Neutrophil (primary cell): ENCODE measurements at regions not wholly inside any gene's neighbourhood (a gene's known extent, or its start where the extent isn't known, plus 50 kb on each side); places are given as distances from the start of the nearest gene placed in this dataset.
"Not testable (repeated sequence)": the region's sequence is repeated elsewhere in the genome, so short reads cannot be mapped to it uniquely, and the experiment has no call there.

Source experiments
- H3K27ac ChIP-seq: fragments of 200-600 bp; sonication (generic); 2 replicates; pipeline ENCODE4 v1.5.1; 2016; ENCODE audit warnings: mild to moderate bottlenecking, moderate library complexity
- H3K27me3 ChIP-seq: fragments of 200-600 bp; sonication (generic); 2 replicates; pipeline ENCODE4 v1.6.0; 2016; ENCODE audit warnings: mild to moderate bottlenecking
- H3K36me3 ChIP-seq: fragments of 200-600 bp; sonication (generic); 2 replicates; pipeline ENCODE4 v1.5.1; 2017
- H3K4me1 ChIP-seq, 2 experiments: fragments of 200-600 bp in 1 of 2; sonication (generic) in 1 of 2; 1 replicate in 1 of 2; 2 replicates in 1 of 2; pipeline versions ENCODE4 v1.5.1 to v1.6.1; 2013 to 2016; ENCODE audit warnings: low read depth in 1 of 2, low read length in 1 of 2, mild to moderate bottlenecking in 1 of 2, moderate library complexity in 1 of 2; ENCODE audit not compliant: control insufficient read depth in 1 of 2, insufficient read depth in 1 of 2
- H3K4me3 ChIP-seq, 2 experiments: fragments of 200-600 bp in 1 of 2; sonication (generic) in 1 of 2; 1 replicate in 1 of 2; 2 replicates in 1 of 2; pipeline ENCODE4 v1.5.1; 2013 to 2016; ENCODE audit warnings: low read depth in 1 of 2, low read length in 1 of 2, mild to moderate bottlenecking in 1 of 2, moderate library complexity in 1 of 2
- H3K9me3 ChIP-seq: fragments of 200-600 bp; sonication (generic); 2 replicates; pipeline ENCODE4 v1.5.1; 2016
- CTCF ChIP-seq: fragments of 200-600 bp; sonication (generic); IDR thresholded peaks from 2 replicates; pipeline ENCODE4 v1.5.1; 2016; ENCODE audit warnings: antibody characterized with exemption

GRCh38 chr14:106347890-106348755, 821.7 kb downstream of the TMEM121 start:
- TF ChIP-seq CTCF = no peak
- H3K4me1 ChIP-seq = no peaks in the 10 kb centered on the region
- no peak overlapping the region for H3K27ac ChIP-seq
- peaks cover 7% of the 10 kb centered on the region for H3K27me3 ChIP-seq
- H3K36me3 ChIP-seq = no peaks in the 10 kb centered on the region
- no peaks in the 10 kb centered on the region for H3K9me3 ChIP-seq
- H3K4me3 ChIP-seq = no peak overlapping the region

GRCh38 chr14:106348873-106349540, 822.6 kb downstream of the TMEM121 start:
- H3K27ac ChIP-seq, H3K36me3 ChIP-seq, H3K4me1 ChIP-seq, H3K4me3 ChIP-seq, H3K27me3 ChIP-seq, H3K9me3 ChIP-seq: not testable (repeated sequence)
- peak; percentile 60 for TF ChIP-seq CTCF

- not testable (repeated sequence) for H3K36me3 ChIP-seq, H3K4me1 ChIP-seq, H3K27me3 ChIP-seq, H3K9me3 ChIP-seq, H3K4me3 ChIP-seq, H3K27ac ChIP-seq
Measured at GRCh38 chr14:106349678-106350457, 823.5 kb downstream of the TMEM121 start.

GRCh38 chr14:106355007-106355791, 828.8 kb downstream of the TMEM121 start:
- H3K4me1 ChIP-seq, H3K27ac ChIP-seq, H3K9me3 ChIP-seq, H3K4me3 ChIP-seq, H3K36me3 ChIP-seq: not testable (repeated sequence)
- H3K27me3 ChIP-seq = peaks cover 16% of the 10 kb centered on the region

GRCh38 chr14:106355881-106356642, 829.7 kb downstream of the TMEM121 start:
- not testable (repeated sequence) for H3K36me3 ChIP-seq, H3K4me1 ChIP-seq, H3K27ac ChIP-seq, H3K9me3 ChIP-seq, H3K4me3 ChIP-seq
- peaks cover 16% of the 10 kb centered on the region for H3K27me3 ChIP-seq

GRCh38 chr14:106356643-106356930, 830.2 kb downstream of the TMEM121 start:
- not testable (repeated sequence) for H3K4me3 ChIP-seq, H3K27ac ChIP-seq, H3K9me3 ChIP-seq, H3K36me3 ChIP-seq, H3K4me1 ChIP-seq
- H3K27me3 ChIP-seq = peaks cover 16% of the 10 kb centered on the region

GRCh38 chr14:106359157-106359887, 832.9 kb downstream of the TMEM121 start:
- H3K9me3 ChIP-seq, H3K4me3 ChIP-seq, H3K27ac ChIP-seq, H3K36me3 ChIP-seq, H3K4me1 ChIP-seq: not testable (repeated sequence)
- H3K27me3 ChIP-seq = peaks cover 18% of the 10 kb centered on the region

GRCh38 chr14:106365371-106365770, 839.0 kb downstream of the TMEM121 start:
- H3K4me1 ChIP-seq, H3K27me3 ChIP-seq, H3K4me3 ChIP-seq, H3K27ac ChIP-seq, H3K9me3 ChIP-seq, H3K36me3 ChIP-seq: not testable (repeated sequence)

GRCh38 chr14:106365894-106366293, 839.5 kb downstream of the TMEM121 start:
- H3K4me3 ChIP-seq, H3K4me1 ChIP-seq, H3K9me3 ChIP-seq, H3K27me3 ChIP-seq, H3K36me3 ChIP-seq, H3K27ac ChIP-seq: not testable (repeated sequence)

- H3K36me3 ChIP-seq, H3K27me3 ChIP-seq, H3K9me3 ChIP-seq, H3K4me3 ChIP-seq, H3K27ac ChIP-seq, H3K4me1 ChIP-seq: not testable (repeated sequence)
Measured at GRCh38 chr14:106366971-106367370, 840.6 kb downstream of the TMEM121 start.
